Liver (tissue), 8 donors: ENCODE measurements at regions not wholly inside any gene's neighbourhood (a gene's known extent, or its start where the extent isn't known, plus 50 kb on each side); places are given as distances from the start of the nearest gene placed in this dataset.

Experiments
- DNase-seq: peaks from one replicate; pipeline ENCODE4 v3.0.0-alpha.2; 2017; ENCODE audit warnings: low spot score
- H3K27ac ChIP-seq, 2 donors: one replicate each; pipeline ENCODE4 v1.7.0; 2013; ENCODE audit warnings: inconsistent platforms in 2 of 2, low read length in 2 of 2, control low read depth in 1 of 2, low read depth in 1 of 2, mild to moderate bottlenecking in 1 of 2
- H3K27me3 ChIP-seq, 4 donors: one replicate each; pipeline versions ENCODE4 v1.6.1 to v1.7.0; 2013; ENCODE audit warnings: low read length in 3 of 4, inconsistent platforms in 1 of 4, mild to moderate bottlenecking in 1 of 4, moderate library complexity in 1 of 4; ENCODE audit not compliant: control insufficient read depth in 4 of 4, insufficient read depth in 4 of 4
- H3K36me3 ChIP-seq, 4 donors: one replicate each; pipeline versions ENCODE4 v1.6.1 to v1.7.0; 2013; ENCODE audit warnings: low read length in 3 of 4, mild to moderate bottlenecking in 3 of 4, low read depth in 1 of 4, moderate library complexity in 1 of 4; ENCODE audit not compliant: control insufficient read depth in 4 of 4, insufficient read depth in 3 of 4
- H3K4me1 ChIP-seq, 4 donors: one replicate each; pipeline versions ENCODE4 v1.6.1 to v1.7.0; 2013; ENCODE audit warnings: low read length in 3 of 4, mild to moderate bottlenecking in 3 of 4, moderate library complexity in 1 of 4; ENCODE audit not compliant: control insufficient read depth in 4 of 4, insufficient read depth in 4 of 4
- H3K4me3 ChIP-seq, 3 donors: one replicate each; pipeline versions ENCODE4 v1.6.1 to v1.7.0; 2013; ENCODE audit warnings: low read length in 3 of 3, control low read depth in 1 of 3, low read depth in 1 of 3, mild to moderate bottlenecking in 1 of 3
- H3K9ac ChIP-seq, 2 donors: one replicate each; pipeline ENCODE4 v1.7.0; 2013; ENCODE audit warnings: low read length in 2 of 2, mild to moderate bottlenecking in 2 of 2, moderate library complexity in 2 of 2, control low read depth in 1 of 2, low read depth in 1 of 2
- H3K9me3 ChIP-seq, 4 donors: one replicate each; pipeline versions ENCODE4 v1.6.1 to v1.7.0; 2013; ENCODE audit warnings: low read length in 3 of 4; ENCODE audit not compliant: control insufficient read depth in 4 of 4
- EGR1 ChIP-seq, 2 donors: IDR thresholded peaks; 2 replicates each; pipeline ENCODE4 v1.6.1; 2016 to 2018; ENCODE audit warnings: antibody characterized with exemption in 2 of 2, low read depth in 2 of 2
- FOXA1 ChIP-seq: IDR thresholded peaks from 2 replicates; pipeline ENCODE4 v1.6.1; 2016; ENCODE audit warnings: antibody characterized with exemption
- FOXA2 ChIP-seq: IDR thresholded peaks from 2 replicates; pipeline ENCODE4 v1.6.1; 2016; ENCODE audit warnings: antibody characterized with exemption
- GABPA ChIP-seq, 2 donors: IDR thresholded peaks in 1 of 2; conservative IDR thresholded peaks in 1 of 2; 2 replicates each; pipeline ENCODE4 v1.6.1; 2016; ENCODE audit warnings: antibody characterized with exemption in 2 of 2, mild to moderate bottlenecking in 1 of 2, moderate library complexity in 1 of 2
- HNF4A ChIP-seq, 2 donors: conservative IDR thresholded peaks; 2 replicates each; pipeline ENCODE4 v1.6.1; 2016; ENCODE audit warnings: antibody characterized with exemption in 2 of 2, mild to moderate bottlenecking in 2 of 2
- HNF4G ChIP-seq: IDR thresholded peaks from 2 replicates; pipeline ENCODE4 v1.6.1; 2016; ENCODE audit warnings: antibody characterized with exemption
- JUND ChIP-seq, 2 donors: IDR thresholded peaks; 2 replicates each; pipeline ENCODE4 v1.6.1; 2016; ENCODE audit warnings: antibody characterized with exemption in 2 of 2
- NR2F2 ChIP-seq: IDR thresholded peaks from 2 replicates; pipeline ENCODE4 v1.6.1; 2016; ENCODE audit warnings: antibody characterized with exemption
- RAD21 ChIP-seq, 2 donors: IDR thresholded peaks; 2 replicates each; pipeline ENCODE4 v1.6.1; 2016; ENCODE audit warnings: antibody characterized with exemption in 2 of 2, mild to moderate bottlenecking in 2 of 2
- RXRA ChIP-seq, 2 donors: IDR thresholded peaks; 2 replicates each; pipeline ENCODE4 v1.6.1; 2017 to 2018; ENCODE audit warnings: antibody characterized with exemption in 2 of 2, mild to moderate bottlenecking in 1 of 2
- SP1 ChIP-seq: IDR thresholded peaks from 2 replicates; pipeline ENCODE4 v1.6.1; 2018; ENCODE audit warnings: antibody characterized with exemption, mild to moderate bottlenecking
- TAF1 ChIP-seq: conservative IDR thresholded peaks from 2 replicates; pipeline ENCODE4 v1.6.1; 2016; ENCODE audit warnings: antibody characterized with exemption, mild to moderate bottlenecking
- WGBS: extraction: QIAGEN DNeasy Blood & Tissue Kit; methylation state at CpG from one replicate; pipeline ENCODE4 v1.1.7; 2013; 5-methylcytosine and 5-hydroxymethylcytosine counted together
- TF ChIP-seq, protein P1 (sequence below): IDR thresholded peaks from 2 replicates; pipeline ENCODE4 v1.6.1; 2016; ENCODE audit warnings: antibody characterized with exemption
- TF ChIP-seq, protein P2 (sequence below): IDR thresholded peaks from 2 replicates; pipeline ENCODE4 v1.6.1; 2016; ENCODE audit warnings: antibody characterized with exemption
- TF ChIP-seq, protein P3 (sequence below): fragments of 150-350 bp; IDR thresholded peaks from 2 replicates; pipeline ENCODE4 v1.5.1; 2017; ENCODE audit warnings: improper control_type of control experiment, low read depth, low read length; ENCODE audit not compliant: missing input control
- TF ChIP-seq, protein P4 (sequence below): IDR thresholded peaks from 2 replicates; pipeline ENCODE4 v1.6.1; 2016; ENCODE audit warnings: antibody characterized with exemption, mild to moderate bottlenecking
- donor health status: healthy.
- donor health status: healthy.
- donor health status: healthy.
- donor health status: healthy.
- donor health status: healthy.

DNA sequence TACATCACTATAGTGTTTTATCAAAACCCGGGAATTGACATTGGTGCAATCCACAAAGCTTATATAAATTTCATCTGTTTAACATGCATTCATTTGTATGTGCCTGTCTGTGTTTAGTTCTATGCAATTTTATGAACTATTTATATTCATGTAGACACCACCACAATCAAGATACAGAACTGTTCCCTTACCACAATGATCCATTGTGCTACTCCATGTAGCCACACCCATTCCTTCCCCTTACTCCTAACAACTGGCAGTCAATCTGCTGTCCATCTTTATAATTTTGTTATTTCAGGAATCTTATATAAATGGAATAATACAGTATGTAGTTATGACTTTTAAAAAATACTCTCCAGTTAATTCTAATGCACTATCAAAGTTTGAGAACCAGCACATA is 389.5 kb downstream of the HTR1A start:
- Histone ChIP-seq H3K9me3 (peaks cover 0 to 10% (median 3%) of the 10 kb centered on the region in 4 donors), H3K4me3 (no peak overlapping the region), H3K36me3 (no peaks in the 10 kb centered on the region), H3K4me1 (no peaks in the 10 kb centered on the region), H3K27me3 (no peaks in the 10 kb centered on the region), H3K9ac (no peak overlapping the region), H3K27ac (no peak overlapping the region)
- WGBS, result 64% methylated on average over 1 of the region's 1 CpG
- no peak for DNase-seq
- TF ChIP-seq, protein P1, sequence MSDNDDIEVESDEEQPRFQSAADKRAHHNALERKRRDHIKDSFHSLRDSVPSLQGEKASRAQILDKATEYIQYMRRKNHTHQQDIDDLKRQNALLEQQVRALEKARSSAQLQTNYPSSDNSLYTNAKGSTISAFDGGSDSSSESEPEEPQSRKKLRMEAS, result no peak
- no peak for TF ChIP-seq RAD21 (IDR thresholded peaks at IDR 0.05)
- TF ChIP-seq TAF1, result no peak
- no peak for TF ChIP-seq HNF4G
- no peak for TF ChIP-seq EGR1 (IDR thresholded peaks at IDR 0.05; ENCODE audit: low read depth in 2 of 2)
- TF ChIP-seq, protein P2, sequence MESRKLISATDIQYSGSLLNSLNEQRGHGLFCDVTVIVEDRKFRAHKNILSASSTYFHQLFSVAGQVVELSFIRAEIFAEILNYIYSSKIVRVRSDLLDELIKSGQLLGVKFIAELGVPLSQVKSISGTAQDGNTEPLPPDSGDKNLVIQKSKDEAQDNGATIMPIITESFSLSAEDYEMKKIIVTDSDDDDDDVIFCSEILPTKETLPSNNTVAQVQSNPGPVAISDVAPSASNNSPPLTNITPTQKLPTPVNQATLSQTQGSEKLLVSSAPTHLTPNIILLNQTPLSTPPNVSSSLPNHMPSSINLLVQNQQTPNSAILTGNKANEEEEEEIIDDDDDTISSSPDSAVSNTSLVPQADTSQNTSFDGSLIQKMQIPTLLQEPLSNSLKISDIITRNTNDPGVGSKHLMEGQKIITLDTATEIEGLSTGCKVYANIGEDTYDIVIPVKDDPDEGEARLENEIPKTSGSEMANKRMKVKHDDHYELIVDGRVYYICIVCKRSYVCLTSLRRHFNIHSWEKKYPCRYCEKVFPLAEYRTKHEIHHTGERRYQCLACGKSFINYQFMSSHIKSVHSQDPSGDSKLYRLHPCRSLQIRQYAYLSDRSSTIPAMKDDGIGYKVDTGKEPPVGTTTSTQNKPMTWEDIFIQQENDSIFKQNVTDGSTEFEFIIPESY, result no peak
- TF ChIP-seq FOXA2, result no peak
- TF ChIP-seq GABPA (IDR thresholded peaks at IDR 0.05 in 1 of 2, conservative IDR thresholded peaks at IDR 0.05 in 1 of 2), result no peak
- no peak for TF ChIP-seq FOXA1
- no peak for TF ChIP-seq RXRA (IDR thresholded peaks at IDR 0.05)
- TF ChIP-seq, protein P3, sequence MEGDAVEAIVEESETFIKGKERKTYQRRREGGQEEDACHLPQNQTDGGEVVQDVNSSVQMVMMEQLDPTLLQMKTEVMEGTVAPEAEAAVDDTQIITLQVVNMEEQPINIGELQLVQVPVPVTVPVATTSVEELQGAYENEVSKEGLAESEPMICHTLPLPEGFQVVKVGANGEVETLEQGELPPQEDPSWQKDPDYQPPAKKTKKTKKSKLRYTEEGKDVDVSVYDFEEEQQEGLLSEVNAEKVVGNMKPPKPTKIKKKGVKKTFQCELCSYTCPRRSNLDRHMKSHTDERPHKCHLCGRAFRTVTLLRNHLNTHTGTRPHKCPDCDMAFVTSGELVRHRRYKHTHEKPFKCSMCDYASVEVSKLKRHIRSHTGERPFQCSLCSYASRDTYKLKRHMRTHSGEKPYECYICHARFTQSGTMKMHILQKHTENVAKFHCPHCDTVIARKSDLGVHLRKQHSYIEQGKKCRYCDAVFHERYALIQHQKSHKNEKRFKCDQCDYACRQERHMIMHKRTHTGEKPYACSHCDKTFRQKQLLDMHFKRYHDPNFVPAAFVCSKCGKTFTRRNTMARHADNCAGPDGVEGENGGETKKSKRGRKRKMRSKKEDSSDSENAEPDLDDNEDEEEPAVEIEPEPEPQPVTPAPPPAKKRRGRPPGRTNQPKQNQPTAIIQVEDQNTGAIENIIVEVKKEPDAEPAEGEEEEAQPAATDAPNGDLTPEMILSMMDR, result no peak
- no peak for TF ChIP-seq NR2F2
- TF ChIP-seq, protein P4, sequence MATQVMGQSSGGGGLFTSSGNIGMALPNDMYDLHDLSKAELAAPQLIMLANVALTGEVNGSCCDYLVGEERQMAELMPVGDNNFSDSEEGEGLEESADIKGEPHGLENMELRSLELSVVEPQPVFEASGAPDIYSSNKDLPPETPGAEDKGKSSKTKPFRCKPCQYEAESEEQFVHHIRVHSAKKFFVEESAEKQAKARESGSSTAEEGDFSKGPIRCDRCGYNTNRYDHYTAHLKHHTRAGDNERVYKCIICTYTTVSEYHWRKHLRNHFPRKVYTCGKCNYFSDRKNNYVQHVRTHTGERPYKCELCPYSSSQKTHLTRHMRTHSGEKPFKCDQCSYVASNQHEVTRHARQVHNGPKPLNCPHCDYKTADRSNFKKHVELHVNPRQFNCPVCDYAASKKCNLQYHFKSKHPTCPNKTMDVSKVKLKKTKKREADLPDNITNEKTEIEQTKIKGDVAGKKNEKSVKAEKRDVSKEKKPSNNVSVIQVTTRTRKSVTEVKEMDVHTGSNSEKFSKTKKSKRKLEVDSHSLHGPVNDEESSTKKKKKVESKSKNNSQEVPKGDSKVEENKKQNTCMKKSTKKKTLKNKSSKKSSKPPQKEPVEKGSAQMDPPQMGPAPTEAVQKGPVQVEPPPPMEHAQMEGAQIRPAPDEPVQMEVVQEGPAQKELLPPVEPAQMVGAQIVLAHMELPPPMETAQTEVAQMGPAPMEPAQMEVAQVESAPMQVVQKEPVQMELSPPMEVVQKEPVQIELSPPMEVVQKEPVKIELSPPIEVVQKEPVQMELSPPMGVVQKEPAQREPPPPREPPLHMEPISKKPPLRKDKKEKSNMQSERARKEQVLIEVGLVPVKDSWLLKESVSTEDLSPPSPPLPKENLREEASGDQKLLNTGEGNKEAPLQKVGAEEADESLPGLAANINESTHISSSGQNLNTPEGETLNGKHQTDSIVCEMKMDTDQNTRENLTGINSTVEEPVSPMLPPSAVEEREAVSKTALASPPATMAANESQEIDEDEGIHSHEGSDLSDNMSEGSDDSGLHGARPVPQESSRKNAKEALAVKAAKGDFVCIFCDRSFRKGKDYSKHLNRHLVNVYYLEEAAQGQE, result no peak
- no peak for TF ChIP-seq SP1
- TF ChIP-seq HNF4A (conservative IDR thresholded peaks at IDR 0.05), result no peak

DNA sequence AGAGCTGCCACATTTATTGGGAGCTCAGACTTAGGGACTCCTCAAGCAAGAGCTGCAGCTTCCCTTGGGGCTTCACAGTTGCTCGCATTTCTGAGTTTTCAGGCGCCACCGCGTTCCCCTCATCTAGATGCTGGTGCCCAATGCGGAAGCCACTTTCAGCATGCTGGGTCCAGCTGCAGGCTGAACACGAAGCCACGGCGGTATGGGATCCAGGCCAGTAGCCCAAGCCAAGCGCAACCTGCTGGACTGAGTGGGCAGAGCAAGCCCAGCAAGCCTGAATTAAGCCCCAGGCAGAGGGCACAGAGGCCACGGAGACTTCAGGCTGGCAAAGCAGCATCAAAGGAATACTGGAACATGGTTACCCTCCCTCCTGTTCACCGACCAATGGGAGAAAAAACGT is 391.5 kb downstream of the HTR1A start:
- Histone ChIP-seq H3K9me3 (peaks cover 0 to 10% (median 3%) of the 10 kb centered on the region in 4 donors), H3K9ac (no peak overlapping the region), H3K27me3 (no peaks in the 10 kb centered on the region), H3K27ac (no peak overlapping the region), H3K4me3 (no peak overlapping the region), H3K36me3 (no peaks in the 10 kb centered on the region), H3K4me1 (no peaks in the 10 kb centered on the region)
- WGBS, result 84% methylated on average over 12 of the region's 12 CpGs
- DNase-seq, result no peak
- TF ChIP-seq, protein P4, result no peak
- TF ChIP-seq GABPA (IDR thresholded peaks at IDR 0.05 in 1 of 2, conservative IDR thresholded peaks at IDR 0.05 in 1 of 2), result no peak
- no peak for TF ChIP-seq RAD21 (IDR thresholded peaks at IDR 0.05)
- TF ChIP-seq EGR1 (IDR thresholded peaks at IDR 0.05; ENCODE audit: low read depth in 2 of 2), result no peak
- TF ChIP-seq JUND (IDR thresholded peaks at IDR 0.05), result no peak
- no peak for TF ChIP-seq HNF4A (conservative IDR thresholded peaks at IDR 0.05)
- no peak for TF ChIP-seq HNF4G
- no peak for TF ChIP-seq SP1
- TF ChIP-seq, protein P1, result no peak
- no peak for TF ChIP-seq FOXA2
